ENCODE measurements at regions not wholly inside any gene's neighbourhood (a gene's known extent, or its start where the extent isn't known, plus 50 kb on each side); places are given as distances from the start of the nearest gene placed in this dataset.

DNA sequence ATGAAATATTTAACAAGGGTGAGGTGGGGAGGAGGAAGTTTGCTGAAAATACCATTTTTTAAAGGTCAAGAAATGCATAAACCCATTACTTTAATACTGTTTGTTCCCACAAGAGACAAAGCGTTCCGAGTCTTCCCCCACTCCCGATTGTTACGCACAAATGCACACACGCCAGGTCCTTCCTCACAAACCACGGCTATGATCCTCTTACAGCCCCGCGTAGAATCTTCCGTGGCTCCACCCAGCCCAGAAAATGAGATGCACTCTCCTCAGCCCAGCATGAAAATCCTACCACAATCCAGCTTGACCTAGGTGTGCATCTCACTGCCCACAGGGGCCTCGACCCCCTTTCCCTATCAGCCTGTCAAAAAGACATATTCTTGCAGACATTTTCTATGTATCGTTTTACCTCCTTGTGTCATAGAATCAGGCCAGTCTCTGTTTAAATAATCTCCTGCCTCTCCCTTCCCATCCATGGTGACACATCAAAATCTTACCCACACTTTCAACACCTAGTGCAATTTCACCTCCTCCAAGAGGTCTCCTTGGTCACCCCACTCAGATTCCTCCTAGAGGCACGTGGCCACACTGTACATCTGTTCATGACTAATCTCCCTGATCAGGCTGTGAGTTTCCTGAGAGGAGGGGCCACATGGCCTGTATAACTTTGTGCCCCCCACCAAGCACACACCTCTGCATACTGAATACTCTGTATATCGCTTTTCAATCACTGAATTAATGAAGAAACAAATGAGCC is 491.0 kb upstream of the KLHL29 start:
- TF ChIP-seq, protein P1, sequence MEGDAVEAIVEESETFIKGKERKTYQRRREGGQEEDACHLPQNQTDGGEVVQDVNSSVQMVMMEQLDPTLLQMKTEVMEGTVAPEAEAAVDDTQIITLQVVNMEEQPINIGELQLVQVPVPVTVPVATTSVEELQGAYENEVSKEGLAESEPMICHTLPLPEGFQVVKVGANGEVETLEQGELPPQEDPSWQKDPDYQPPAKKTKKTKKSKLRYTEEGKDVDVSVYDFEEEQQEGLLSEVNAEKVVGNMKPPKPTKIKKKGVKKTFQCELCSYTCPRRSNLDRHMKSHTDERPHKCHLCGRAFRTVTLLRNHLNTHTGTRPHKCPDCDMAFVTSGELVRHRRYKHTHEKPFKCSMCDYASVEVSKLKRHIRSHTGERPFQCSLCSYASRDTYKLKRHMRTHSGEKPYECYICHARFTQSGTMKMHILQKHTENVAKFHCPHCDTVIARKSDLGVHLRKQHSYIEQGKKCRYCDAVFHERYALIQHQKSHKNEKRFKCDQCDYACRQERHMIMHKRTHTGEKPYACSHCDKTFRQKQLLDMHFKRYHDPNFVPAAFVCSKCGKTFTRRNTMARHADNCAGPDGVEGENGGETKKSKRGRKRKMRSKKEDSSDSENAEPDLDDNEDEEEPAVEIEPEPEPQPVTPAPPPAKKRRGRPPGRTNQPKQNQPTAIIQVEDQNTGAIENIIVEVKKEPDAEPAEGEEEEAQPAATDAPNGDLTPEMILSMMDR (IDR thresholded peaks at IDR 0.05) = no peak
- H3K4me1 ChIP-seq = no peaks in the 10 kb centered on the region
- no peaks in the 10 kb centered on the region for H3K9me3 ChIP-seq
- H3K4me3 ChIP-seq = no peak overlapping the region
- DNase-seq (no peak), ATAC-seq (no peak)
- H3K27me3 ChIP-seq (ENCODE audit: insufficient read depth in 3 of 3, low read length in 2 of 3) = no peaks in the 10 kb centered on the region
- H3K36me3 ChIP-seq (ENCODE audit: insufficient read depth in 1 of 2, low read depth in 1 of 2) = no peaks in the 10 kb centered on the region
- intact Hi-C loops (cut with DNase I) = no loop called here
- H3K27ac ChIP-seq = no peak overlapping the region
- whole genome bisulfite sequencing, 3 donors = 67 to 76% (median 71%) methylated on average over 13 of the region's 13 CpGs

DNA sequence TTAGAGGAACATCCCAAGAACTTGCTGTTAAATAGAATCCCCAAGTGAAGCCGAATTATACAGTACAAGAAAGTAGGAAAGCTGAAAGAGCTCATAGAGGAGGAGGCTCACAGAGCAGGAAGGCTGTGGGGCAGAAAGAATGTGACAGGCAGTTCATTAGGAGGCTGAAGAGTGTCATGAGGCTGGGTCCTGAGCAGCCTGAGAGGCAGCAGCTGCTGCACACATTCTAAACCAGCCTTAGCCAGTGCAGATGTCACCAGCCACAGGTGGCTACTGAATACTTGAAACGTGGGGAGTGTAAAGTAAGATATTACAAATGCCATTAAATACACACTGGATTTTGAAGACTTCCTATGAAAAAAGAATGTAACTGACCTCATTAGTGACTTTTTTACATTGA is 490.2 kb upstream of the KLHL29 start:
- H3K27ac ChIP-seq = no peak overlapping the region
- H3K27me3 ChIP-seq (ENCODE audit: insufficient read depth in 3 of 3, low read length in 2 of 3) = no peaks in the 10 kb centered on the region
- no peak overlapping the region for H3K4me3 ChIP-seq
- TF ChIP-seq, protein P1 (IDR thresholded peaks at IDR 0.05) = no peak
- no peaks in the 10 kb centered on the region for H3K4me1 ChIP-seq
- H3K9me3 ChIP-seq = no peaks in the 10 kb centered on the region
- DNase-seq (no peak), ATAC-seq (no peak)
- H3K36me3 ChIP-seq (ENCODE audit: insufficient read depth in 1 of 2, low read depth in 1 of 2) = no peaks in the 10 kb centered on the region
- intact Hi-C loops (cut with DNase I) = no loop called here
- 20 to 31% (median 29%) methylated on average over 2 of the region's 2 CpGs for WGBS, 3 donors

DNA sequence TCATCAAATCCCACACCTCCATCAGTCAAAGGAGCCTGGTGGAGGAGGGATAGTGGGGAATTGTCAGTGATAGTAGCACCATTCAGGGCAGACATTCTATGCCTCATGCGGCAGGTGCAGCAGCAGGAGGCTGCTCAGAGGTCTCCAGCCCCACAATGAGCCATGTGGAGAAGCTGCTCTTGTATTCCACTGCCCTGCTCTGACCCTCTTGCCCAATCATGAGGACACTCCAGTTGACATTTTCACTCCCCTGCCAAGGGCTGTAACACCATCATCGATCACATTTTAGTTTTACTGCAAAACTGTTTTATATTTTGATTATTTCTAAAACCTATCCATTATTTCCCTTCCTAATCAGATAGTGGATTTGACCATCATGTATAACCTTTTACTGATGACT is 487.6 kb upstream of the KLHL29 start:
- TF ChIP-seq, protein P1 (IDR thresholded peaks at IDR 0.05) = no peak
- intact Hi-C loops (cut with DNase I) = no loop called here
- Histone ChIP-seq H3K4me3 (no peak overlapping the region), H3K27me3 (ENCODE audit: insufficient read depth in 3 of 3, low read length in 2 of 3) (no peaks in the 10 kb centered on the region), H3K4me1 (no peaks in the 10 kb centered on the region), H3K36me3 (ENCODE audit: insufficient read depth in 1 of 2, low read depth in 1 of 2) (no peaks in the 10 kb centered on the region), H3K27ac (no peak overlapping the region), H3K9me3 (no peaks in the 10 kb centered on the region)
- DNase-seq = no peak
- 78 to 85% (median 80%) methylated on average over 2 of the region's 2 CpGs for WGBS, 3 donors
- ATAC-seq = no peak

DNA sequence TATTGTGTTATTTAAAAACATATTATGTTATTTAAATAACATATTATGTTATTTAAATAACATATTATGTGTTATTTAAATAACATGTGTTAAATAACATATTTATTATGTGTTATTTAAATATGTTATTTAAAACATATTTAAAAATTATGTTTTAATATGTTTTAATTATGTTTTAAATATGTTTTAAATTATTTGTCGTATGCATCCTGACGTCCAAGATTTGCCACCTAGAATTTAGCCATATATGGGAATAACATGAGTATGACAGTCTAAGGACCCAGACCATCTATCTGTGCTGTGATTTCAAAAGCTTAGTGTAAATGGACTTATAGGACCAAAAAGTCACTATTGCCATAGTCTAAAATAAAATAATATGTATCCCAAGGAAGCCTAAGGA is 484.3 kb upstream of the KLHL29 start:
- 90 to 95% (median 91%) methylated on average over 2 of the region's 2 CpGs for WGBS, 3 donors
- Histone ChIP-seq H3K4me1 (no peaks in the 10 kb centered on the region), H3K4me3 (no peak overlapping the region), H3K27ac (no peak overlapping the region), H3K27me3 (ENCODE audit: insufficient read depth in 3 of 3, low read length in 2 of 3) (no peaks in the 10 kb centered on the region), H3K36me3 (ENCODE audit: insufficient read depth in 1 of 2, low read depth in 1 of 2) (no peaks in the 10 kb centered on the region), H3K9me3 (no peaks in the 10 kb centered on the region)
- TF ChIP-seq, protein P1 (IDR thresholded peaks at IDR 0.05) = no peak
- DNase-seq (no peak), ATAC-seq (no peak)
- intact Hi-C loops (cut with DNase I) = loop anchor here in 1 of 2 donors (5.0 kb wide), 1 partner anchor 452 kb away; no protein-coding TSS in a partner anchor

Data from psoas muscle (tissue), 7 donors.